HepG2 (cell line): ENCODE measurements at regions not wholly inside any gene's neighbourhood (a gene's known extent, or its start where the extent isn't known, plus 50 kb on each side); places are given as distances from the start of the nearest gene placed in this dataset.

Source experiments
- ATAC-seq: fragments of 200-7000 bp; cut with Tn5 transposase; 3 replicates; pipeline ENCODE4 v1.9.1; 2020; ENCODE audit warnings: mild to moderate bottlenecking, moderate library complexity
- BruUV-seq: library from RNA; stranded (reverse); fragments of 400-500 nt; replicated peaks from 2 replicates; lab custom pipeline; 2021; lab: Mats Ljungman, UMichigan
- CTCF ChIA-PET: fragments of 300-600 bp; formaldehyde crosslinking; extraction: SDS; loops from one replicate; lab custom pipeline; 2021; ENCODE audit warnings: low total read pairs, inconsistent platforms, low intra/inter-chr PET ratio; lab: Yijun Ruan, JAX
- POLR2A ChIA-PET: fragments of 350-600 bp; sonication (Branson Sonifier 250); formaldehyde crosslinking; loops from one replicate; lab custom pipeline; 2020; ENCODE audit warnings: antibody characterized with exemption, inconsistent platforms; lab: Yijun Ruan, JAX
- DNase-seq: peaks from one replicate; pipeline ENCODE4 v3.0.0-alpha.2; 2015; ENCODE audit warnings: low spot score
- FAIRE-seq: peaks from 3 replicates; lab custom pipeline; 2011; peaks lifted over from hg19 to GRCh38; lab: Jason Lieb, UNC
- H2AFZ ChIP-seq: one replicate; pipeline ENCODE4 v1.6.1; 2011; ENCODE audit warnings: low read length, inconsistent platforms
- H3K27ac ChIP-seq: fragments of 300-600 bp; 3 replicates; pipeline ENCODE4 v1.8.0; 2011; ENCODE audit warnings: mixed run types, mild to moderate bottlenecking, mixed read lengths, low read length, inconsistent platforms; ENCODE audit not compliant: insufficient read depth; ENCODE audit errors: extremely low read length
- H3K27me3 ChIP-seq, 2 experiments: fragments of 200-600 bp in 1 of 2; 2 replicates in 1 of 2; 3 replicates in 1 of 2; pipeline versions ENCODE4 v1.6.0 to v1.8.0; 2011; ENCODE audit warnings: low read length in 2 of 2, mild to moderate bottlenecking in 2 of 2, moderate library complexity in 2 of 2, inconsistent platforms in 1 of 2; ENCODE audit not compliant: insufficient read depth in 2 of 2, control insufficient read depth in 1 of 2
- H3K36me3 ChIP-seq, 2 experiments: fragments of 200-600 bp in 1 of 2; replicated peaks in 1 of 2; 2 replicates in 1 of 2; 3 replicates in 1 of 2; pipeline versions ENCODE4 v1.5.1 to v1.8.0; 2011; ENCODE audit warnings: low read length in 2 of 2, inconsistent platforms in 1 of 2; ENCODE audit not compliant: insufficient read depth in 2 of 2, control insufficient read depth in 1 of 2
- H3K4me1 ChIP-seq: 2 replicates; pipeline ENCODE4 v1.5.1; 2012; ENCODE audit warnings: low read length, inconsistent platforms; ENCODE audit not compliant: insufficient read depth
- H3K4me2 ChIP-seq: 2 replicates; pipeline ENCODE4 v1.6.0; 2011; ENCODE audit warnings: low read depth, low read length, inconsistent platforms
- H3K4me3 ChIP-seq, 3 experiments: fragments of 200-600 bp in 1 of 3; sonication (generic), shearing (Covaris generic) in 1 of 3; replicated peaks in 1 of 3; 2 replicates each; pipeline ENCODE4 v1.5.1; 2011 to 2016; ENCODE audit warnings: low read length in 3 of 3, inconsistent platforms in 2 of 3, low read depth in 2 of 3, mild to moderate bottlenecking in 2 of 3, control low read depth in 1 of 3, mixed read lengths in 1 of 3; ENCODE audit not compliant: insufficient read depth in 1 of 3
- H3K79me2 ChIP-seq: one replicate; pipeline ENCODE4 v1.6.1; 2011; ENCODE audit warnings: low read length, inconsistent platforms; ENCODE audit not compliant: insufficient read depth
- H3K9ac ChIP-seq: 2 replicates; pipeline ENCODE4 v1.6.0; 2011; ENCODE audit warnings: mild to moderate bottlenecking, low read depth, low read length, inconsistent platforms; ENCODE audit not compliant: insufficient read depth
- H3K9me3 ChIP-seq: 2 replicates; pipeline ENCODE4 v1.5.1; 2012; ENCODE audit warnings: mild to moderate bottlenecking, low read length
- H4K20me1 ChIP-seq: 2 replicates; pipeline ENCODE4 v1.6.0; 2011; ENCODE audit warnings: inconsistent platforms, mild to moderate bottlenecking, low read length, moderate library complexity; ENCODE audit not compliant: insufficient read depth
- ADNP ChIP-seq: sonication (generic); formaldehyde crosslinking; IDR thresholded peaks from 2 replicates; pipeline ENCODE4 v1.4.0; 2020; ENCODE audit warnings: missing genetic modification reagents
- HCFC1 ChIP-seq: fragments of 150-350 bp; IDR thresholded peaks from 2 replicates; pipeline ENCODE4 v1.6.1; 2014; ENCODE audit warnings: low read depth, low read length
- MED13 ChIP-seq: sonication (generic); formaldehyde crosslinking; IDR thresholded peaks from 2 replicates; pipeline ENCODE4 v1.5.0; 2020; ENCODE audit warnings: missing genetic modification reagents
- POLR2AphosphoS5 ChIP-seq: IDR thresholded peaks from 2 replicates; pipeline ENCODE4 v1.6.1; 2012; ENCODE audit warnings: low read depth, low read length
- SATB2 ChIP-seq: sonication (generic); formaldehyde crosslinking; IDR thresholded peaks from 2 replicates; pipeline ENCODE4 v1.5.0; 2020; ENCODE audit warnings: missing genetic modification reagents
- SRY ChIP-seq: sonication (generic); formaldehyde crosslinking; IDR thresholded peaks from 2 replicates; pipeline ENCODE4 v1.8.0; 2022; ENCODE audit warnings: mild to moderate bottlenecking, missing genetic modification reagents
- WIZ ChIP-seq: sonication (generic); formaldehyde crosslinking; IDR thresholded peaks from 2 replicates; pipeline ENCODE4 v1.5.1; 2020; ENCODE audit warnings: mild to moderate bottlenecking, missing genetic modification reagents
- XBP1 ChIP-seq: sonication (generic); formaldehyde crosslinking; IDR thresholded peaks from 2 replicates; pipeline ENCODE4 v1.5.0; 2020; ENCODE audit warnings: missing genetic modification reagents
- ZNF121 ChIP-seq: sonication (generic); formaldehyde crosslinking; IDR thresholded peaks from 2 replicates; pipeline ENCODE4 v1.5.0; 2020; ENCODE audit warnings: mild to moderate bottlenecking, missing genetic modification reagents
- ZNF260 ChIP-seq: sonication (generic); formaldehyde crosslinking; IDR thresholded peaks from 2 replicates; pipeline ENCODE4 v1.4.0; 2020; ENCODE audit warnings: missing genetic modification reagents, low read depth, mild to moderate bottlenecking, borderline replicate concordance
- ZNF772 ChIP-seq: sonication (generic); formaldehyde crosslinking; IDR thresholded peaks from 2 replicates; pipeline ENCODE4 v1.5.0; 2020; ENCODE audit warnings: mild to moderate bottlenecking, missing genetic modification reagents
- ZNF776 ChIP-seq: sonication (generic); formaldehyde crosslinking; IDR thresholded peaks from 2 replicates; pipeline ENCODE4 v1.4.0; 2020; ENCODE audit warnings: mild to moderate bottlenecking, missing genetic modification reagents
- WGBS: methylation state at CpG from one replicate; pipeline ENCODE4 v1.1.6; 2017; ENCODE audit warnings: low lambda C conversion rate; 5-methylcytosine and 5-hydroxymethylcytosine counted together
- in situ Hi-C: cut with HindIII; loops from 2 replicates; pipeline ENCODE4 v1.10.0; 2017; ENCODE audit warnings: low pct_unique_long_range_greater_than_20kb; ENCODE audit not compliant: extremely low pct_ligation_motif_present
- intact Hi-C: fragments of 100-400 bp; cut with micrococcal nuclease; formaldehyde crosslinking; loops from one replicate; pipeline ENCODE4 v1.10.0; 2022; ENCODE audit not compliant: unreplicated experiment
- TF ChIP-seq, protein P1 (sequence below): IDR thresholded peaks from 2 replicates; pipeline ENCODE4 v1.6.1; 2016; ENCODE audit warnings: low read depth, missing genetic modification reagents, missing compliant biosample characterization

DNA sequence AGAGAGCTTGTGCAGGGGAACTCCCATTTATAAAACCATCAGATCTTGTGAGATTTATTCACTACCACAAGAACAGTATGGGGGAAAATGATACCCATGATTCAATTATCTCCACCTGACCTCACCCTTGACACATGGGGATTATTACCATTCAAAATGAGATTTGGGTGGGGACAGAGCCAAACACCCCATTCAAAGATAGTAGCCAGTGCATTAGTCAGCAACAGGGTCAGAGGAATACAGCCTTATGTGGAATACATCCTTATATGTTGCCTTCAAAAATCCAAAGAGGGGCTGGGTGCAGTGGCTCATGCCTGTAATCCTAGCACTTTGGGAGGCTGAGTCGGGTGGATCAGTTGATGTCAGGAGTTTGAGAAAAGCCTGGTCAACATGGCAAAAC is 563.2 kb downstream of the CCDC171 start (continued):
- TF ChIP-seq SATB2 (no peak), ZNF260 (CRISPR knock-in tag) (no peak), ZNF772 (CRISPR knock-in tag) (no peak)

DNA sequence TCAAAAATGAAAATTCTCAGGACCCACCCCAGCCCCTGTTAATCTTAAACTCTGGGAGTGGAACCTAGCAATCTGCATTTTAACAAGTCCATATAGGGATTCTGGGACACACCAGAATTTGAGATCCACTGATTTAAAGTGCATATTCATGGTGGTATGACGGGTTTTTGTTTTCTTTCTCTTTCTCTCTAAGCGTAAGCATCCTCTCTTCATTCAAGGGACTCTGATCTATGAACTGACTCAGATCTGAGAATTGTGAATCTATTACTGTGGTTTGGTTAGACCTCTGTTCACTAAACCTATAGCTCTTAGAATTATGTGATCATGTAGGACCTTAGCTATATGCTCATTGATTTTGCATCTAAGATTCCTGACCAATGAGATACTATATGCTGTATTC is 565.2 kb downstream of the CCDC171 start:
- BruUV-seq, result no TSS peak
- in situ Hi-C loops, result no loop called here
- H3K27me3 ChIP-seq, result no peaks in the 10 kb centered on the region
- ChIA-PET CTCF (no interaction called here), POLR2A (no interaction called here)
- no peaks in the 10 kb centered on the region for H3K79me2 ChIP-seq
- no peaks in the 10 kb centered on the region for H3K9me3 ChIP-seq
- H4K20me1 ChIP-seq, result no peaks in the 10 kb centered on the region
- H3K4me3 ChIP-seq, result no peak overlapping the region
- H3K4me1 ChIP-seq, result no peaks in the 10 kb centered on the region
- FAIRE-seq (no peak), ATAC-seq (no peak), DNase-seq (no peak)
- H2AFZ ChIP-seq, result no peak overlapping the region
- no peak overlapping the region for H3K4me2 ChIP-seq
- TF ChIP-seq SRY, result no peak
- TF ChIP-seq HCFC1, result no peak
- TF ChIP-seq ZNF121 (CRISPR knock-in tag), result no peak
- no peak for TF ChIP-seq ZNF776 (CRISPR knock-in tag)
- TF ChIP-seq MED13, result no peak
- TF ChIP-seq XBP1 (CRISPR knock-in tag), result no peak
- TF ChIP-seq ADNP, result no peak
- TF ChIP-seq POLR2AphosphoS5, result no peak
- TF ChIP-seq, protein P1, sequence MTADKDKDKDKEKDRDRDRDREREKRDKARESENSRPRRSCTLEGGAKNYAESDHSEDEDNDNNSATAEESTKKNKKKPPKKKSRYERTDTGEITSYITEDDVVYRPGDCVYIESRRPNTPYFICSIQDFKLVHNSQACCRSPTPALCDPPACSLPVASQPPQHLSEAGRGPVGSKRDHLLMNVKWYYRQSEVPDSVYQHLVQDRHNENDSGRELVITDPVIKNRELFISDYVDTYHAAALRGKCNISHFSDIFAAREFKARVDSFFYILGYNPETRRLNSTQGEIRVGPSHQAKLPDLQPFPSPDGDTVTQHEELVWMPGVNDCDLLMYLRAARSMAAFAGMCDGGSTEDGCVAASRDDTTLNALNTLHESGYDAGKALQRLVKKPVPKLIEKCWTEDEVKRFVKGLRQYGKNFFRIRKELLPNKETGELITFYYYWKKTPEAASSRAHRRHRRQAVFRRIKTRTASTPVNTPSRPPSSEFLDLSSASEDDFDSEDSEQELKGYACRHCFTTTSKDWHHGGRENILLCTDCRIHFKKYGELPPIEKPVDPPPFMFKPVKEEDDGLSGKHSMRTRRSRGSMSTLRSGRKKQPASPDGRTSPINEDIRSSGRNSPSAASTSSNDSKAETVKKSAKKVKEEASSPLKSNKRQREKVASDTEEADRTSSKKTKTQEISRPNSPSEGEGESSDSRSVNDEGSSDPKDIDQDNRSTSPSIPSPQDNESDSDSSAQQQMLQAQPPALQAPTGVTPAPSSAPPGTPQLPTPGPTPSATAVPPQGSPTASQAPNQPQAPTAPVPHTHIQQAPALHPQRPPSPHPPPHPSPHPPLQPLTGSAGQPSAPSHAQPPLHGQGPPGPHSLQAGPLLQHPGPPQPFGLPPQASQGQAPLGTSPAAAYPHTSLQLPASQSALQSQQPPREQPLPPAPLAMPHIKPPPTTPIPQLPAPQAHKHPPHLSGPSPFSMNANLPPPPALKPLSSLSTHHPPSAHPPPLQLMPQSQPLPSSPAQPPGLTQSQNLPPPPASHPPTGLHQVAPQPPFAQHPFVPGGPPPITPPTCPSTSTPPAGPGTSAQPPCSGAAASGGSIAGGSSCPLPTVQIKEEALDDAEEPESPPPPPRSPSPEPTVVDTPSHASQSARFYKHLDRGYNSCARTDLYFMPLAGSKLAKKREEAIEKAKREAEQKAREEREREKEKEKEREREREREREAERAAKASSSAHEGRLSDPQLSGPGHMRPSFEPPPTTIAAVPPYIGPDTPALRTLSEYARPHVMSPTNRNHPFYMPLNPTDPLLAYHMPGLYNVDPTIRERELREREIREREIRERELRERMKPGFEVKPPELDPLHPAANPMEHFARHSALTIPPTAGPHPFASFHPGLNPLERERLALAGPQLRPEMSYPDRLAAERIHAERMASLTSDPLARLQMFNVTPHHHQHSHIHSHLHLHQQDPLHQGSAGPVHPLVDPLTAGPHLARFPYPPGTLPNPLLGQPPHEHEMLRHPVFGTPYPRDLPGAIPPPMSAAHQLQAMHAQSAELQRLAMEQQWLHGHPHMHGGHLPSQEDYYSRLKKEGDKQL, result no peak
- no peak for TF ChIP-seq WIZ (CRISPR knock-in tag)
- 6% methylated on average over 2 of the region's 2 CpGs for WGBS
- H3K27ac ChIP-seq, result no peak overlapping the region
- H3K36me3 ChIP-seq, result no peaks in the 10 kb centered on the region
- intact Hi-C loops, result no loop called here
- H3K9ac ChIP-seq, result no peak overlapping the region
